ENCODE measurements at regions not wholly inside any gene's neighbourhood (a gene's known extent, or its start where the extent isn't known, plus 50 kb on each side); places are given as distances from the start of the nearest gene placed in this dataset.

- no peaks in the 10 kb centered on the region for H3K4me1 Mint-ChIP-seq (ENCODE audit: low read depth, unreplicated experiment)
- no peaks in the 10 kb centered on the region for H3K27me3 Mint-ChIP-seq (ENCODE audit: unreplicated experiment)
- H3K36me3 Mint-ChIP-seq (ENCODE audit: insufficient read depth, unreplicated experiment), result no peaks in the 10 kb centered on the region
- DNase-seq, result no peak
- intact Hi-C loops (cut with micrococcal nuclease; ENCODE audit: unreplicated experiment), result no loop called here
- peaks cover 2% of the 10 kb centered on the region for H3K9me3 Mint-ChIP-seq (ENCODE audit: low read depth, unreplicated experiment)
- H3K4me3 Mint-ChIP-seq (ENCODE audit: low read depth, unreplicated experiment), result no peak overlapping the region
- no peak overlapping the region for H3K27ac Mint-ChIP-seq (ENCODE audit: unreplicated experiment)
- BruUV-seq (replicated peaks), result no TSS peak
- no peak for TF ChIP-seq CTCF (IDR thresholded peaks at IDR 0.05; ENCODE audit: unreplicated experiment)
- CTCF ChIA-PET, result no interaction called here
Observed at GRCh38 chr17:70891306-70891705, 722.0 kb downstream of the KCNJ2 start.

- H3K36me3 Mint-ChIP-seq (ENCODE audit: insufficient read depth, unreplicated experiment), result no peaks in the 10 kb centered on the region
- no peak overlapping the region for H3K4me3 Mint-ChIP-seq (ENCODE audit: low read depth, unreplicated experiment)
- no TSS peak for BruUV-seq (replicated peaks)
- H3K27me3 Mint-ChIP-seq (ENCODE audit: unreplicated experiment), result no peaks in the 10 kb centered on the region
- no peak for DNase-seq
- intact Hi-C loops (cut with micrococcal nuclease; ENCODE audit: unreplicated experiment), result no loop called here
- no peaks in the 10 kb centered on the region for H3K4me1 Mint-ChIP-seq (ENCODE audit: low read depth, unreplicated experiment)
- CTCF ChIA-PET, result no interaction called here
- no peak overlapping the region for H3K27ac Mint-ChIP-seq (ENCODE audit: unreplicated experiment)
- H3K9me3 Mint-ChIP-seq (ENCODE audit: low read depth, unreplicated experiment), result no peaks in the 10 kb centered on the region
- TF ChIP-seq CTCF (IDR thresholded peaks at IDR 0.05; ENCODE audit: unreplicated experiment), result no peak
Observed at GRCh38 chr17:70892527-70892926, 723.2 kb downstream of the KCNJ2 start.

- H3K9me3 Mint-ChIP-seq (ENCODE audit: low read depth, unreplicated experiment), result no peaks in the 10 kb centered on the region
Observed at GRCh38 chr17:70896843-70897242, 727.5 kb downstream of the KCNJ2 start.

GRCh38 chr17:70897446-70897845 is 728.1 kb downstream of the KCNJ2 start:
- CTCF ChIA-PET, result no interaction called here

More at GRCh38 chr17:70896843-70897242, 727.5 kb downstream of the KCNJ2 start:
- no peaks in the 10 kb centered on the region for H3K4me1 Mint-ChIP-seq (ENCODE audit: low read depth, unreplicated experiment)
- no peaks in the 10 kb centered on the region for H3K27me3 Mint-ChIP-seq (ENCODE audit: unreplicated experiment)
- H3K4me3 Mint-ChIP-seq (ENCODE audit: low read depth, unreplicated experiment), result no peak overlapping the region
- no peaks in the 10 kb centered on the region for H3K36me3 Mint-ChIP-seq (ENCODE audit: insufficient read depth, unreplicated experiment)
- no peak for TF ChIP-seq CTCF (IDR thresholded peaks at IDR 0.05; ENCODE audit: unreplicated experiment)
- CTCF ChIA-PET, result no interaction called here
- BruUV-seq (replicated peaks), result no TSS peak
- DNase-seq, result no peak
- intact Hi-C loops (cut with micrococcal nuclease; ENCODE audit: unreplicated experiment), result no loop called here
- no peak overlapping the region for H3K27ac Mint-ChIP-seq (ENCODE audit: unreplicated experiment)

More at GRCh38 chr17:70897446-70897845, 728.1 kb downstream of the KCNJ2 start:
- Mint-ChIP-seq H3K27ac (ENCODE audit: unreplicated experiment) (no peak overlapping the region), H3K4me3 (ENCODE audit: low read depth, unreplicated experiment) (no peak overlapping the region), H3K27me3 (ENCODE audit: unreplicated experiment) (no peaks in the 10 kb centered on the region), H3K4me1 (ENCODE audit: low read depth, unreplicated experiment) (no peaks in the 10 kb centered on the region), H3K36me3 (ENCODE audit: insufficient read depth, unreplicated experiment) (no peaks in the 10 kb centered on the region), H3K9me3 (ENCODE audit: low read depth, unreplicated experiment) (no peaks in the 10 kb centered on the region)
- DNase-seq, result no peak
- intact Hi-C loops (cut with micrococcal nuclease; ENCODE audit: unreplicated experiment), result no loop called here
- no peak for TF ChIP-seq CTCF (IDR thresholded peaks at IDR 0.05; ENCODE audit: unreplicated experiment)
- BruUV-seq (replicated peaks), result no TSS peak
